HEK293T (cell line): ENCODE measurements at regions not wholly inside any gene's neighbourhood (a gene's known extent, or its start where the extent isn't known, plus 50 kb on each side); places are given as distances from the start of the nearest gene placed in this dataset.

ENCODE experiments used
- FOXM1 ChIP-seq: fragments of 450-650 bp; IDR thresholded peaks from 2 replicates; pipeline ENCODE4 v1.6.1; 2017; ENCODE audit warnings: mild to moderate bottlenecking, borderline replicate concordance
- HDGF ChIP-seq: fragments of 450-650 bp; IDR thresholded peaks from 2 replicates; pipeline ENCODE4 v1.6.1; 2017; ENCODE audit warnings: antibody characterized with exemption, borderline replicate concordance
- PKNOX1 ChIP-seq: fragments of 450-650 bp; IDR thresholded peaks from 2 replicates; pipeline ENCODE4 v1.6.1; 2016
- SP1 ChIP-seq: fragments of 450-650 bp; IDR thresholded peaks from 2 replicates; pipeline ENCODE4 v1.6.1; 2017
- SUZ12 ChIP-seq: fragments of 450-650 bp; IDR thresholded peaks from 2 replicates; pipeline ENCODE4 v1.6.1; 2016; ENCODE audit warnings: mild to moderate bottlenecking
- TARDBP ChIP-seq: fragments of 450-650 bp; IDR thresholded peaks from 2 replicates; pipeline ENCODE4 v1.6.1; 2016

GRCh38 chr9:107431461-107431860 is 58.1 kb downstream of the KLF4 start:
- no peak for TF ChIP-seq SP1
- TF ChIP-seq FOXM1 = no peak
- no peak for TF ChIP-seq PKNOX1
- no peak for TF ChIP-seq HDGF
- no peak for TF ChIP-seq SUZ12
- TF ChIP-seq TARDBP = no peak
